ENCODE measurements at regions not wholly inside any gene's neighbourhood (a gene's known extent, or its start where the extent isn't known, plus 50 kb on each side); places are given as distances from the start of the nearest gene placed in this dataset.
"Not testable (repeated sequence)": the region's sequence is repeated elsewhere in the genome, so short reads cannot be mapped to it uniquely, and the experiment has no call there.

- DNase-seq, result no peak
Measured at GRCh38 chr3:72161881-72162595, 377.1 kb upstream of the PROK2 start.

- not testable (repeated sequence) for DNase-seq
Measured at GRCh38 chr3:72161285-72161684, 376.3 kb upstream of the PROK2 start.

GRCh38 chr3:72160351-72160750, 375.4 kb upstream of the PROK2 start:
- no peak for DNase-seq

GRCh38 chr3:72159487-72159886, 374.5 kb upstream of the PROK2 start:
- DNase-seq, result no peak

GRCh38 chr3:72158639-72159326, 373.8 kb upstream of the PROK2 start:
- DNase-seq, result peak; percentile 34

GRCh38 chr3:72157748-72158638, 373.0 kb upstream of the PROK2 start:
- DNase-seq, result no peak

GRCh38 chr3:72155391-72156064, 370.6 kb upstream of the PROK2 start:
- DNase-seq, result no peak

GRCh38 chr3:72154391-72155335, 369.7 kb upstream of the PROK2 start:
- no peak for DNase-seq

- no peak for DNase-seq
Measured at GRCh38 chr3:72153477-72154314, 368.7 kb upstream of the PROK2 start.

GRCh38 chr3:72152551-72153476, 367.9 kb upstream of the PROK2 start:
- peak; percentile 39 for DNase-seq

GRCh38 chr3:72151465-72152238, 366.7 kb upstream of the PROK2 start:
- no peak for DNase-seq

GRCh38 chr3:72150634-72151412, 365.9 kb upstream of the PROK2 start:
- DNase-seq, result no peak

- DNase-seq, result no peak
Measured at GRCh38 chr3:72149645-72150300, 364.8 kb upstream of the PROK2 start.

GRCh38 chr3:72147600-72147999, 362.7 kb upstream of the PROK2 start:
- no peak for DNase-seq

- no peak for DNase-seq
Measured at GRCh38 chr3:72145506-72146380, 360.8 kb upstream of the PROK2 start.

- no peak for DNase-seq
Measured at GRCh38 chr3:72144773-72145505, 360.0 kb upstream of the PROK2 start.

Data from NCI-H1694 (cell line).